Liver (tissue), 8 donors: ENCODE measurements at regions not wholly inside any gene's neighbourhood (a gene's known extent, or its start where the extent isn't known, plus 50 kb on each side); places are given as distances from the start of the nearest gene placed in this dataset.

Source experiments
- DNase-seq: peaks from one replicate; pipeline ENCODE4 v3.0.0-alpha.2; 2017; ENCODE audit warnings: low spot score
- H3K27ac ChIP-seq, 2 donors: one replicate each; pipeline ENCODE4 v1.7.0; 2013; ENCODE audit warnings: inconsistent platforms in 2 of 2, low read length in 2 of 2, control low read depth in 1 of 2, low read depth in 1 of 2, mild to moderate bottlenecking in 1 of 2
- H3K27me3 ChIP-seq, 4 donors: one replicate each; pipeline versions ENCODE4 v1.6.1 to v1.7.0; 2013; ENCODE audit warnings: low read length in 3 of 4, inconsistent platforms in 1 of 4, mild to moderate bottlenecking in 1 of 4, moderate library complexity in 1 of 4; ENCODE audit not compliant: control insufficient read depth in 4 of 4, insufficient read depth in 4 of 4
- H3K36me3 ChIP-seq, 4 donors: one replicate each; pipeline versions ENCODE4 v1.6.1 to v1.7.0; 2013; ENCODE audit warnings: low read length in 3 of 4, mild to moderate bottlenecking in 3 of 4, low read depth in 1 of 4, moderate library complexity in 1 of 4; ENCODE audit not compliant: control insufficient read depth in 4 of 4, insufficient read depth in 3 of 4
- H3K4me1 ChIP-seq, 4 donors: one replicate each; pipeline versions ENCODE4 v1.6.1 to v1.7.0; 2013; ENCODE audit warnings: low read length in 3 of 4, mild to moderate bottlenecking in 3 of 4, moderate library complexity in 1 of 4; ENCODE audit not compliant: control insufficient read depth in 4 of 4, insufficient read depth in 4 of 4
- H3K4me3 ChIP-seq, 3 donors: one replicate each; pipeline versions ENCODE4 v1.6.1 to v1.7.0; 2013; ENCODE audit warnings: low read length in 3 of 3, control low read depth in 1 of 3, low read depth in 1 of 3, mild to moderate bottlenecking in 1 of 3
- H3K9ac ChIP-seq, 2 donors: one replicate each; pipeline ENCODE4 v1.7.0; 2013; ENCODE audit warnings: low read length in 2 of 2, mild to moderate bottlenecking in 2 of 2, moderate library complexity in 2 of 2, control low read depth in 1 of 2, low read depth in 1 of 2
- H3K9me3 ChIP-seq, 4 donors: one replicate each; pipeline versions ENCODE4 v1.6.1 to v1.7.0; 2013; ENCODE audit warnings: low read length in 3 of 4; ENCODE audit not compliant: control insufficient read depth in 4 of 4
- ATF3 ChIP-seq: IDR thresholded peaks from 2 replicates; pipeline ENCODE4 v1.6.1; 2016; ENCODE audit warnings: antibody characterized with exemption
- EGR1 ChIP-seq, 2 donors: IDR thresholded peaks; 2 replicates each; pipeline ENCODE4 v1.6.1; 2016 to 2018; ENCODE audit warnings: antibody characterized with exemption in 2 of 2, low read depth in 2 of 2
- FOXA1 ChIP-seq: IDR thresholded peaks from 2 replicates; pipeline ENCODE4 v1.6.1; 2016; ENCODE audit warnings: antibody characterized with exemption
- FOXA2 ChIP-seq: IDR thresholded peaks from 2 replicates; pipeline ENCODE4 v1.6.1; 2016; ENCODE audit warnings: antibody characterized with exemption
- GABPA ChIP-seq, 2 donors: IDR thresholded peaks in 1 of 2; conservative IDR thresholded peaks in 1 of 2; 2 replicates each; pipeline ENCODE4 v1.6.1; 2016; ENCODE audit warnings: antibody characterized with exemption in 2 of 2, mild to moderate bottlenecking in 1 of 2, moderate library complexity in 1 of 2
- HNF4A ChIP-seq, 2 donors: conservative IDR thresholded peaks; 2 replicates each; pipeline ENCODE4 v1.6.1; 2016; ENCODE audit warnings: antibody characterized with exemption in 2 of 2, mild to moderate bottlenecking in 2 of 2
- HNF4G ChIP-seq: IDR thresholded peaks from 2 replicates; pipeline ENCODE4 v1.6.1; 2016; ENCODE audit warnings: antibody characterized with exemption
- MAX ChIP-seq: IDR thresholded peaks from 2 replicates; pipeline ENCODE4 v1.6.1; 2016; ENCODE audit warnings: antibody characterized with exemption
- NR2F2 ChIP-seq: IDR thresholded peaks from 2 replicates; pipeline ENCODE4 v1.6.1; 2016; ENCODE audit warnings: antibody characterized with exemption
- RAD21 ChIP-seq, 2 donors: IDR thresholded peaks; 2 replicates each; pipeline ENCODE4 v1.6.1; 2016; ENCODE audit warnings: antibody characterized with exemption in 2 of 2, mild to moderate bottlenecking in 2 of 2
- SP1 ChIP-seq: IDR thresholded peaks from 2 replicates; pipeline ENCODE4 v1.6.1; 2018; ENCODE audit warnings: antibody characterized with exemption, mild to moderate bottlenecking
- TAF1 ChIP-seq: conservative IDR thresholded peaks from 2 replicates; pipeline ENCODE4 v1.6.1; 2016; ENCODE audit warnings: antibody characterized with exemption, mild to moderate bottlenecking
- YY1 ChIP-seq: IDR thresholded peaks from 2 replicates; pipeline ENCODE4 v1.6.1; 2016; ENCODE audit warnings: antibody characterized with exemption, mild to moderate bottlenecking
- WGBS: extraction: QIAGEN DNeasy Blood & Tissue Kit; methylation state at CpG from one replicate; pipeline ENCODE4 v1.1.7; 2013; 5-methylcytosine and 5-hydroxymethylcytosine counted together
- TF ChIP-seq, protein P1 (sequence below): IDR thresholded peaks from 2 replicates; pipeline ENCODE4 v1.6.1; 2016; ENCODE audit warnings: antibody characterized with exemption, mild to moderate bottlenecking
- TF ChIP-seq, protein P2 (sequence below): fragments of 150-350 bp; IDR thresholded peaks from 2 replicates; pipeline ENCODE4 v1.5.1; 2017; ENCODE audit warnings: improper control_type of control experiment, low read depth, low read length; ENCODE audit not compliant: missing input control
- TF ChIP-seq, protein P3 (sequence below): IDR thresholded peaks from 2 replicates; pipeline ENCODE4 v1.6.1; 2016; ENCODE audit warnings: antibody characterized with exemption
- donor health status: healthy.
- donor health status: healthy.
- donor health status: healthy.
- donor health status: healthy.
- donor health status: healthy.

- TF ChIP-seq, protein P1, sequence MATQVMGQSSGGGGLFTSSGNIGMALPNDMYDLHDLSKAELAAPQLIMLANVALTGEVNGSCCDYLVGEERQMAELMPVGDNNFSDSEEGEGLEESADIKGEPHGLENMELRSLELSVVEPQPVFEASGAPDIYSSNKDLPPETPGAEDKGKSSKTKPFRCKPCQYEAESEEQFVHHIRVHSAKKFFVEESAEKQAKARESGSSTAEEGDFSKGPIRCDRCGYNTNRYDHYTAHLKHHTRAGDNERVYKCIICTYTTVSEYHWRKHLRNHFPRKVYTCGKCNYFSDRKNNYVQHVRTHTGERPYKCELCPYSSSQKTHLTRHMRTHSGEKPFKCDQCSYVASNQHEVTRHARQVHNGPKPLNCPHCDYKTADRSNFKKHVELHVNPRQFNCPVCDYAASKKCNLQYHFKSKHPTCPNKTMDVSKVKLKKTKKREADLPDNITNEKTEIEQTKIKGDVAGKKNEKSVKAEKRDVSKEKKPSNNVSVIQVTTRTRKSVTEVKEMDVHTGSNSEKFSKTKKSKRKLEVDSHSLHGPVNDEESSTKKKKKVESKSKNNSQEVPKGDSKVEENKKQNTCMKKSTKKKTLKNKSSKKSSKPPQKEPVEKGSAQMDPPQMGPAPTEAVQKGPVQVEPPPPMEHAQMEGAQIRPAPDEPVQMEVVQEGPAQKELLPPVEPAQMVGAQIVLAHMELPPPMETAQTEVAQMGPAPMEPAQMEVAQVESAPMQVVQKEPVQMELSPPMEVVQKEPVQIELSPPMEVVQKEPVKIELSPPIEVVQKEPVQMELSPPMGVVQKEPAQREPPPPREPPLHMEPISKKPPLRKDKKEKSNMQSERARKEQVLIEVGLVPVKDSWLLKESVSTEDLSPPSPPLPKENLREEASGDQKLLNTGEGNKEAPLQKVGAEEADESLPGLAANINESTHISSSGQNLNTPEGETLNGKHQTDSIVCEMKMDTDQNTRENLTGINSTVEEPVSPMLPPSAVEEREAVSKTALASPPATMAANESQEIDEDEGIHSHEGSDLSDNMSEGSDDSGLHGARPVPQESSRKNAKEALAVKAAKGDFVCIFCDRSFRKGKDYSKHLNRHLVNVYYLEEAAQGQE, result no peak
- TF ChIP-seq RAD21 (IDR thresholded peaks at IDR 0.05), result no peak
- TF ChIP-seq EGR1 (IDR thresholded peaks at IDR 0.05; ENCODE audit: low read depth in 2 of 2), result no peak
- TF ChIP-seq FOXA1, result no peak
- TF ChIP-seq HNF4G, result no peak
These were observed 140.9 kb upstream of the FMR1 start (continued) for GRCh38 chrX:147770858-147771257.

DNA sequence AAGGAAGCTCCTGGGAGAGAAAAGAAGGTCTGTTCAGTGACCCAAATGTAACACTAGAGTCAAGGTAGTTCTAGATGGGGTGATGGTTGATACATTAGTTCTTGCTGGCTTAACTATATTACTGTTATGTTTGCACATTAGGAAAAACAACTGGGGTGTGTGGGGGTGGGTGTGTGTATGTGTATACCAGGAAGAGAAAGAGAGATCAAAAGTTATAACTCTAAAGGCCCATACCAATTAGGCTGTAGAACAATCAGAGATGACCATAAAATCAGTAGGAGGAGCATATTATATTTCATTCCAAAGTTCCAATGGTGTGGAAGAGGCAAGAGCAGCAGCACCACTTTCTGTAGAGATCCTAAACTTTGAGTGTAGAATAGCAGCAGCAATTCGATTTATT lies 134.7 kb upstream of the FMR1 start:
- H3K9me3 ChIP-seq, result peaks cover 0 to 2% (median 0%) of the 10 kb centered on the region in 4 donors
- H3K27me3 ChIP-seq, result peaks cover 0 to 4% (median 0%) of the 10 kb centered on the region in 4 donors
- no peak for DNase-seq
- H3K4me3 ChIP-seq, result no peak overlapping the region
- H3K27ac ChIP-seq, result no peak overlapping the region
- no peaks in the 10 kb centered on the region for H3K4me1 ChIP-seq
- no peak overlapping the region for H3K9ac ChIP-seq
- TF ChIP-seq FOXA2 (no peak), HNF4G (no peak), ATF3 (no peak), MAX (no peak), FOXA1 (no peak), NR2F2 (no peak), HNF4A (conservative IDR thresholded peaks at IDR 0.05) (no peak), TAF1 (no peak)
- TF ChIP-seq, protein P1, result no peak
- 46% methylated on average over 1 of the region's 1 CpG for whole genome bisulfite sequencing
- H3K36me3 ChIP-seq, result no peaks in the 10 kb centered on the region

- Histone ChIP-seq H3K9me3 (peaks cover 0 to 2% (median 0%) of the 10 kb centered on the region in 4 donors), H3K27ac (no peak overlapping the region), H3K4me1 (no peaks in the 10 kb centered on the region), H3K9ac (no peak overlapping the region), H3K27me3 (peaks cover 0 to 4% (median 0%) of the 10 kb centered on the region in 4 donors), H3K4me3 (no peak overlapping the region), H3K36me3 (no peaks in the 10 kb centered on the region)
- TF ChIP-seq, protein P2, sequence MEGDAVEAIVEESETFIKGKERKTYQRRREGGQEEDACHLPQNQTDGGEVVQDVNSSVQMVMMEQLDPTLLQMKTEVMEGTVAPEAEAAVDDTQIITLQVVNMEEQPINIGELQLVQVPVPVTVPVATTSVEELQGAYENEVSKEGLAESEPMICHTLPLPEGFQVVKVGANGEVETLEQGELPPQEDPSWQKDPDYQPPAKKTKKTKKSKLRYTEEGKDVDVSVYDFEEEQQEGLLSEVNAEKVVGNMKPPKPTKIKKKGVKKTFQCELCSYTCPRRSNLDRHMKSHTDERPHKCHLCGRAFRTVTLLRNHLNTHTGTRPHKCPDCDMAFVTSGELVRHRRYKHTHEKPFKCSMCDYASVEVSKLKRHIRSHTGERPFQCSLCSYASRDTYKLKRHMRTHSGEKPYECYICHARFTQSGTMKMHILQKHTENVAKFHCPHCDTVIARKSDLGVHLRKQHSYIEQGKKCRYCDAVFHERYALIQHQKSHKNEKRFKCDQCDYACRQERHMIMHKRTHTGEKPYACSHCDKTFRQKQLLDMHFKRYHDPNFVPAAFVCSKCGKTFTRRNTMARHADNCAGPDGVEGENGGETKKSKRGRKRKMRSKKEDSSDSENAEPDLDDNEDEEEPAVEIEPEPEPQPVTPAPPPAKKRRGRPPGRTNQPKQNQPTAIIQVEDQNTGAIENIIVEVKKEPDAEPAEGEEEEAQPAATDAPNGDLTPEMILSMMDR, result no peak
- TF ChIP-seq YY1 (no peak), NR2F2 (no peak), GABPA (IDR thresholded peaks at IDR 0.05 in 1 of 2, conservative IDR thresholded peaks at IDR 0.05 in 1 of 2) (no peak), SP1 (no peak), ATF3 (no peak), FOXA1 (no peak)
- TF ChIP-seq, protein P3, sequence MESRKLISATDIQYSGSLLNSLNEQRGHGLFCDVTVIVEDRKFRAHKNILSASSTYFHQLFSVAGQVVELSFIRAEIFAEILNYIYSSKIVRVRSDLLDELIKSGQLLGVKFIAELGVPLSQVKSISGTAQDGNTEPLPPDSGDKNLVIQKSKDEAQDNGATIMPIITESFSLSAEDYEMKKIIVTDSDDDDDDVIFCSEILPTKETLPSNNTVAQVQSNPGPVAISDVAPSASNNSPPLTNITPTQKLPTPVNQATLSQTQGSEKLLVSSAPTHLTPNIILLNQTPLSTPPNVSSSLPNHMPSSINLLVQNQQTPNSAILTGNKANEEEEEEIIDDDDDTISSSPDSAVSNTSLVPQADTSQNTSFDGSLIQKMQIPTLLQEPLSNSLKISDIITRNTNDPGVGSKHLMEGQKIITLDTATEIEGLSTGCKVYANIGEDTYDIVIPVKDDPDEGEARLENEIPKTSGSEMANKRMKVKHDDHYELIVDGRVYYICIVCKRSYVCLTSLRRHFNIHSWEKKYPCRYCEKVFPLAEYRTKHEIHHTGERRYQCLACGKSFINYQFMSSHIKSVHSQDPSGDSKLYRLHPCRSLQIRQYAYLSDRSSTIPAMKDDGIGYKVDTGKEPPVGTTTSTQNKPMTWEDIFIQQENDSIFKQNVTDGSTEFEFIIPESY, result no peak
- DNase-seq, result no peak
These were observed 132.5 kb upstream of the FMR1 start for GRCh38 chrX:147779173-147779572.
